ENCODE measurements at regions not wholly inside any gene's neighbourhood (a gene's known extent, or its start where the extent isn't known, plus 50 kb on each side); places are given as distances from the start of the nearest gene placed in this dataset.
"Not testable (repeated sequence)": the region's sequence is repeated elsewhere in the genome, so short reads cannot be mapped to it uniquely, and the experiment has no call there.

GRCh38 chr17:77620282-77620681 is 338.2 kb upstream of the TNRC6C start:
- no peak overlapping the region for H3K27ac ChIP-seq (ENCODE audit: low read depth in 1 of 2, low read length in 2 of 2)
- 71% methylated on average over 5 of the region's 5 CpGs for WGBS
- no peak for DNase-seq (ENCODE audit: low spot score)

GRCh38 chr17:77622084-77622483 is 336.4 kb upstream of the TNRC6C start:
- H3K27me3 ChIP-seq (ENCODE audit: control insufficient read depth in 4 of 4, insufficient read depth in 4 of 4, low read length in 3 of 4); H3K36me3 ChIP-seq (ENCODE audit: control insufficient read depth in 4 of 4, insufficient read depth in 3 of 4, low read depth in 1 of 4, low read length in 3 of 4); H3K9me3 ChIP-seq (ENCODE audit: control insufficient read depth in 4 of 4, low read length in 3 of 4); H3K27ac ChIP-seq (ENCODE audit: low read depth in 1 of 2, low read length in 2 of 2); H3K4me3 ChIP-seq (ENCODE audit: low read depth in 1 of 3, low read length in 3 of 3); DNase-seq (ENCODE audit: low spot score); H3K9ac ChIP-seq (ENCODE audit: low read depth in 1 of 2, low read length in 2 of 2); H3K4me1 ChIP-seq (ENCODE audit: control insufficient read depth in 4 of 4, insufficient read depth in 4 of 4, low read length in 3 of 4): not testable (repeated sequence)
- WGBS = 93% methylated on average over 6 of the region's 6 CpGs

More at GRCh38 chr17:77620282-77620681, 338.2 kb upstream of the TNRC6C start:
- no peak overlapping the region for H3K9ac ChIP-seq (ENCODE audit: low read depth in 1 of 2, low read length in 2 of 2)
- H3K36me3 ChIP-seq (ENCODE audit: control insufficient read depth in 4 of 4, insufficient read depth in 3 of 4, low read depth in 1 of 4, low read length in 3 of 4) = no peaks in the 10 kb centered on the region
- TF ChIP-seq HNF4G (IDR thresholded peaks at IDR 0.05) (no peak), FOXA1 (IDR thresholded peaks at IDR 0.05) (no peak), NR2F2 (IDR thresholded peaks at IDR 0.05) (no peak), RAD21 (IDR thresholded peaks at IDR 0.05) (no peak), FOXA2 (IDR thresholded peaks at IDR 0.05) (no peak), HNF4A (conservative IDR thresholded peaks at IDR 0.05) (no peak), YY1 (IDR thresholded peaks at IDR 0.05) (no peak), JUND (IDR thresholded peaks at IDR 0.05) (no peak), RXRA (IDR thresholded peaks at IDR 0.05) (no peak), SP1 (IDR thresholded peaks at IDR 0.05) (no peak), TAF1 (conservative IDR thresholded peaks at IDR 0.05) (no peak), EGR1 (IDR thresholded peaks at IDR 0.05; ENCODE audit: low read depth in 2 of 2) (no peak), CTCF (IDR thresholded peaks at IDR 0.05; ENCODE audit: low read depth, low read length, missing input control) (no peak), GABPA (IDR thresholded peaks at IDR 0.05 in 1 of 2, conservative IDR thresholded peaks at IDR 0.05 in 1 of 2) (no peak)
- TF ChIP-seq, protein P1, sequence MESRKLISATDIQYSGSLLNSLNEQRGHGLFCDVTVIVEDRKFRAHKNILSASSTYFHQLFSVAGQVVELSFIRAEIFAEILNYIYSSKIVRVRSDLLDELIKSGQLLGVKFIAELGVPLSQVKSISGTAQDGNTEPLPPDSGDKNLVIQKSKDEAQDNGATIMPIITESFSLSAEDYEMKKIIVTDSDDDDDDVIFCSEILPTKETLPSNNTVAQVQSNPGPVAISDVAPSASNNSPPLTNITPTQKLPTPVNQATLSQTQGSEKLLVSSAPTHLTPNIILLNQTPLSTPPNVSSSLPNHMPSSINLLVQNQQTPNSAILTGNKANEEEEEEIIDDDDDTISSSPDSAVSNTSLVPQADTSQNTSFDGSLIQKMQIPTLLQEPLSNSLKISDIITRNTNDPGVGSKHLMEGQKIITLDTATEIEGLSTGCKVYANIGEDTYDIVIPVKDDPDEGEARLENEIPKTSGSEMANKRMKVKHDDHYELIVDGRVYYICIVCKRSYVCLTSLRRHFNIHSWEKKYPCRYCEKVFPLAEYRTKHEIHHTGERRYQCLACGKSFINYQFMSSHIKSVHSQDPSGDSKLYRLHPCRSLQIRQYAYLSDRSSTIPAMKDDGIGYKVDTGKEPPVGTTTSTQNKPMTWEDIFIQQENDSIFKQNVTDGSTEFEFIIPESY (IDR thresholded peaks at IDR 0.05) = no peak
- TF ChIP-seq, protein P2, sequence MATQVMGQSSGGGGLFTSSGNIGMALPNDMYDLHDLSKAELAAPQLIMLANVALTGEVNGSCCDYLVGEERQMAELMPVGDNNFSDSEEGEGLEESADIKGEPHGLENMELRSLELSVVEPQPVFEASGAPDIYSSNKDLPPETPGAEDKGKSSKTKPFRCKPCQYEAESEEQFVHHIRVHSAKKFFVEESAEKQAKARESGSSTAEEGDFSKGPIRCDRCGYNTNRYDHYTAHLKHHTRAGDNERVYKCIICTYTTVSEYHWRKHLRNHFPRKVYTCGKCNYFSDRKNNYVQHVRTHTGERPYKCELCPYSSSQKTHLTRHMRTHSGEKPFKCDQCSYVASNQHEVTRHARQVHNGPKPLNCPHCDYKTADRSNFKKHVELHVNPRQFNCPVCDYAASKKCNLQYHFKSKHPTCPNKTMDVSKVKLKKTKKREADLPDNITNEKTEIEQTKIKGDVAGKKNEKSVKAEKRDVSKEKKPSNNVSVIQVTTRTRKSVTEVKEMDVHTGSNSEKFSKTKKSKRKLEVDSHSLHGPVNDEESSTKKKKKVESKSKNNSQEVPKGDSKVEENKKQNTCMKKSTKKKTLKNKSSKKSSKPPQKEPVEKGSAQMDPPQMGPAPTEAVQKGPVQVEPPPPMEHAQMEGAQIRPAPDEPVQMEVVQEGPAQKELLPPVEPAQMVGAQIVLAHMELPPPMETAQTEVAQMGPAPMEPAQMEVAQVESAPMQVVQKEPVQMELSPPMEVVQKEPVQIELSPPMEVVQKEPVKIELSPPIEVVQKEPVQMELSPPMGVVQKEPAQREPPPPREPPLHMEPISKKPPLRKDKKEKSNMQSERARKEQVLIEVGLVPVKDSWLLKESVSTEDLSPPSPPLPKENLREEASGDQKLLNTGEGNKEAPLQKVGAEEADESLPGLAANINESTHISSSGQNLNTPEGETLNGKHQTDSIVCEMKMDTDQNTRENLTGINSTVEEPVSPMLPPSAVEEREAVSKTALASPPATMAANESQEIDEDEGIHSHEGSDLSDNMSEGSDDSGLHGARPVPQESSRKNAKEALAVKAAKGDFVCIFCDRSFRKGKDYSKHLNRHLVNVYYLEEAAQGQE (IDR thresholded peaks at IDR 0.05) = no peak
- TF ChIP-seq, protein P3, sequence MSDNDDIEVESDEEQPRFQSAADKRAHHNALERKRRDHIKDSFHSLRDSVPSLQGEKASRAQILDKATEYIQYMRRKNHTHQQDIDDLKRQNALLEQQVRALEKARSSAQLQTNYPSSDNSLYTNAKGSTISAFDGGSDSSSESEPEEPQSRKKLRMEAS (IDR thresholded peaks at IDR 0.05) = no peak
- TF ChIP-seq, protein P4, sequence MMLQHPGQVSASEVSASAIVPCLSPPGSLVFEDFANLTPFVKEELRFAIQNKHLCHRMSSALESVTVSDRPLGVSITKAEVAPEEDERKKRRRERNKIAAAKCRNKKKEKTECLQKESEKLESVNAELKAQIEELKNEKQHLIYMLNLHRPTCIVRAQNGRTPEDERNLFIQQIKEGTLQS (IDR thresholded peaks at IDR 0.05) = no peak
- H3K4me1 ChIP-seq (ENCODE audit: control insufficient read depth in 4 of 4, insufficient read depth in 4 of 4, low read length in 3 of 4) = peaks cover 4 to 10% (median 7%) of the 10 kb centered on the region in 4 donors
- no peak overlapping the region for H3K4me3 ChIP-seq (ENCODE audit: low read depth in 1 of 3, low read length in 3 of 3)
- H3K27me3 ChIP-seq (ENCODE audit: control insufficient read depth in 4 of 4, insufficient read depth in 4 of 4, low read length in 3 of 4) = peaks cover 0 to 4% (median 0%) of the 10 kb centered on the region in 4 donors
- no peaks in the 10 kb centered on the region for H3K9me3 ChIP-seq (ENCODE audit: control insufficient read depth in 4 of 4, low read length in 3 of 4)

All from liver (tissue), 8 donors.